ENCODE measurements at regions not wholly inside any gene's neighbourhood (a gene's known extent, or its start where the extent isn't known, plus 50 kb on each side); places are given as distances from the start of the nearest gene placed in this dataset.

GRCh38 chrX:39445336-39445735 is 644.1 kb downstream of the MID1IP1 start:
- TF ChIP-seq TAF1 (IDR thresholded peaks at IDR 0.05; ENCODE audit: borderline replicate concordance, low read depth, low read length) (no peak), POLR2A (IDR thresholded peaks at IDR 0.05; ENCODE audit: low read depth, low read length) (no peak), POLR2AphosphoS5 (IDR thresholded peaks at IDR 0.05; ENCODE audit: low read depth, low read length) (no peak)
- no peak for FAIRE-seq
- DNase-seq (ENCODE audit: insufficient read length): no peak

- FAIRE-seq (no peak), DNase-seq (ENCODE audit: insufficient read length) (no peak)
- no peak for TF ChIP-seq TAF1 (IDR thresholded peaks at IDR 0.05; ENCODE audit: borderline replicate concordance, low read depth, low read length)
- no peak for TF ChIP-seq POLR2AphosphoS5 (IDR thresholded peaks at IDR 0.05; ENCODE audit: low read depth, low read length)
- TF ChIP-seq POLR2A (IDR thresholded peaks at IDR 0.05; ENCODE audit: low read depth, low read length): no peak
These were observed 648.1 kb downstream of the MID1IP1 start for GRCh38 chrX:39449352-39449751.

GRCh38 chrX:39450234-39450977 is 647.4 kb downstream of the BCOR start:
- no peak for TF ChIP-seq POLR2AphosphoS5 (IDR thresholded peaks at IDR 0.05; ENCODE audit: low read depth, low read length)
- no peak for TF ChIP-seq TAF1 (IDR thresholded peaks at IDR 0.05; ENCODE audit: borderline replicate concordance, low read depth, low read length)
- no peak for TF ChIP-seq POLR2A (IDR thresholded peaks at IDR 0.05; ENCODE audit: low read depth, low read length)
- no peak for DNase-seq (ENCODE audit: insufficient read length)
- no peak for FAIRE-seq

GRCh38 chrX:39451046-39451445 is 646.7 kb downstream of the BCOR start:
- no peak for DNase-seq (ENCODE audit: insufficient read length)
- no peak for FAIRE-seq
- TF ChIP-seq POLR2AphosphoS5 (IDR thresholded peaks at IDR 0.05; ENCODE audit: low read depth, low read length): no peak
- TF ChIP-seq POLR2A (IDR thresholded peaks at IDR 0.05; ENCODE audit: low read depth, low read length): no peak
- TF ChIP-seq TAF1 (IDR thresholded peaks at IDR 0.05; ENCODE audit: borderline replicate concordance, low read depth, low read length): no peak

- FAIRE-seq: no peak
- no peak for DNase-seq (ENCODE audit: insufficient read length)
- TF ChIP-seq POLR2A (IDR thresholded peaks at IDR 0.05; ENCODE audit: low read depth, low read length) (no peak), TAF1 (IDR thresholded peaks at IDR 0.05; ENCODE audit: borderline replicate concordance, low read depth, low read length) (no peak), POLR2AphosphoS5 (IDR thresholded peaks at IDR 0.05; ENCODE audit: low read depth, low read length) (no peak)
These were observed 645.4 kb downstream of the BCOR start for GRCh38 chrX:39452401-39452800.

GRCh38 chrX:39453889-39454621 is 643.7 kb downstream of the BCOR start:
- FAIRE-seq (no peak), DNase-seq (ENCODE audit: insufficient read length) (no peak)
- TF ChIP-seq POLR2AphosphoS5 (IDR thresholded peaks at IDR 0.05; ENCODE audit: low read depth, low read length) (no peak), POLR2A (IDR thresholded peaks at IDR 0.05; ENCODE audit: low read depth, low read length) (no peak), TAF1 (IDR thresholded peaks at IDR 0.05; ENCODE audit: borderline replicate concordance, low read depth, low read length) (no peak)

GRCh38 chrX:39456894-39457604 is 640.7 kb downstream of the BCOR start:
- FAIRE-seq: no peak
- TF ChIP-seq POLR2A (IDR thresholded peaks at IDR 0.05; ENCODE audit: low read depth, low read length) (no peak), POLR2AphosphoS5 (IDR thresholded peaks at IDR 0.05; ENCODE audit: low read depth, low read length) (no peak), TAF1 (IDR thresholded peaks at IDR 0.05; ENCODE audit: borderline replicate concordance, low read depth, low read length) (no peak)

GRCh38 chrX:39458779-39459178 is 639.0 kb downstream of the BCOR start:
- no peak for FAIRE-seq
- DNase-seq (ENCODE audit: insufficient read length): no peak
- TF ChIP-seq POLR2AphosphoS5 (IDR thresholded peaks at IDR 0.05; ENCODE audit: low read depth, low read length) (no peak), POLR2A (IDR thresholded peaks at IDR 0.05; ENCODE audit: low read depth, low read length) (no peak), TAF1 (IDR thresholded peaks at IDR 0.05; ENCODE audit: borderline replicate concordance, low read depth, low read length) (no peak)

More at GRCh38 chrX:39456894-39457604, 640.7 kb downstream of the BCOR start:
- no peak for DNase-seq (ENCODE audit: insufficient read length)

- DNase-seq (ENCODE audit: insufficient read length) (no peak), FAIRE-seq (no peak)
- TF ChIP-seq POLR2A (IDR thresholded peaks at IDR 0.05; ENCODE audit: low read depth, low read length) (no peak), TAF1 (IDR thresholded peaks at IDR 0.05; ENCODE audit: borderline replicate concordance, low read depth, low read length) (no peak), POLR2AphosphoS5 (IDR thresholded peaks at IDR 0.05; ENCODE audit: low read depth, low read length) (no peak)
These were observed 638.6 kb downstream of the BCOR start for GRCh38 chrX:39459204-39459603.

GRCh38 chrX:39459952-39460351 is 637.8 kb downstream of the BCOR start:
- DNase-seq (ENCODE audit: insufficient read length) (no peak), FAIRE-seq (no peak)
- TF ChIP-seq POLR2A (IDR thresholded peaks at IDR 0.05; ENCODE audit: low read depth, low read length): no peak
- no peak for TF ChIP-seq POLR2AphosphoS5 (IDR thresholded peaks at IDR 0.05; ENCODE audit: low read depth, low read length)
- no peak for TF ChIP-seq TAF1 (IDR thresholded peaks at IDR 0.05; ENCODE audit: borderline replicate concordance, low read depth, low read length)

GRCh38 chrX:39460499-39460898 is 637.3 kb downstream of the BCOR start:
- TF ChIP-seq TAF1 (IDR thresholded peaks at IDR 0.05; ENCODE audit: borderline replicate concordance, low read depth, low read length) (no peak), POLR2AphosphoS5 (IDR thresholded peaks at IDR 0.05; ENCODE audit: low read depth, low read length) (no peak), POLR2A (IDR thresholded peaks at IDR 0.05; ENCODE audit: low read depth, low read length) (no peak)
- FAIRE-seq: no peak
- DNase-seq (ENCODE audit: insufficient read length): no peak

Measured in GM12892 (cell line).